ENCODE measurements at regions not wholly inside any gene's neighbourhood (a gene's known extent, or its start where the extent isn't known, plus 50 kb on each side); places are given as distances from the start of the nearest gene placed in this dataset.

GRCh38 chr6:82419132-82419581 lies 55.5 kb downstream of the TPBG start:
- H3K4me3 ChIP-seq (ENCODE audit: low read depth, low read length) = no peak overlapping the region
- no peaks in the 10 kb centered on the region for H3K36me3 ChIP-seq (ENCODE audit: control insufficient read depth, insufficient read depth, low read length)
- H3K9me3 ChIP-seq (ENCODE audit: control insufficient read depth, insufficient read depth, low read depth, low read length) = no peaks in the 10 kb centered on the region
- no peaks in the 10 kb centered on the region for H3K27me3 ChIP-seq (ENCODE audit: control insufficient read depth, insufficient read depth, low read length)
- H3K4me1 ChIP-seq (ENCODE audit: control insufficient read depth, insufficient read depth, low read length) = 0 out of 2 replicates have a peak, but pooled peaks cover 7% of the 10 kb centered on the region
- H3K27ac ChIP-seq (ENCODE audit: low read depth, low read length) = no peak overlapping the region
- H3K9ac ChIP-seq (ENCODE audit: low read length) = no peak overlapping the region

- no peaks in the 10 kb centered on the region for H3K27me3 ChIP-seq (ENCODE audit: control insufficient read depth, insufficient read depth, low read length)
- H3K9me3 ChIP-seq (ENCODE audit: control insufficient read depth, insufficient read depth, low read depth, low read length) = no peaks in the 10 kb centered on the region
- H3K4me1 ChIP-seq (ENCODE audit: control insufficient read depth, insufficient read depth, low read length) = peaks cover 13% of the 10 kb centered on the region; the same call in 1 of the 2 replicates
- H3K27ac ChIP-seq (ENCODE audit: low read depth, low read length) = no peak overlapping the region
- H3K9ac ChIP-seq (ENCODE audit: low read length) = no peak overlapping the region
- H3K4me3 ChIP-seq (ENCODE audit: low read depth, low read length) = no peak overlapping the region
- H3K36me3 ChIP-seq (ENCODE audit: control insufficient read depth, insufficient read depth, low read length) = no peaks in the 10 kb centered on the region
Measured at GRCh38 chr6:82419859-82420258, 56.2 kb downstream of the TPBG start.

GRCh38 chr6:82430611-82431010 lies 67.0 kb downstream of the TPBG start:
- Histone ChIP-seq H3K9me3 (ENCODE audit: control insufficient read depth, insufficient read depth, low read depth, low read length) (no peaks in the 10 kb centered on the region), H3K36me3 (ENCODE audit: control insufficient read depth, insufficient read depth, low read length) (no peaks in the 10 kb centered on the region), H3K27ac (ENCODE audit: low read depth, low read length) (no peak overlapping the region), H3K9ac (ENCODE audit: low read length) (no peak overlapping the region), H3K4me3 (ENCODE audit: low read depth, low read length) (no peak overlapping the region), H3K4me1 (ENCODE audit: control insufficient read depth, insufficient read depth, low read length) (no peaks in the 10 kb centered on the region), H3K27me3 (ENCODE audit: control insufficient read depth, insufficient read depth, low read length) (no peaks in the 10 kb centered on the region)

- no peaks in the 10 kb centered on the region for H3K36me3 ChIP-seq (ENCODE audit: control insufficient read depth, insufficient read depth, low read length)
- H3K4me1 ChIP-seq (ENCODE audit: control insufficient read depth, insufficient read depth, low read length) = no peaks in the 10 kb centered on the region
- no peaks in the 10 kb centered on the region for H3K27me3 ChIP-seq (ENCODE audit: control insufficient read depth, insufficient read depth, low read length)
- no peak overlapping the region for H3K4me3 ChIP-seq (ENCODE audit: low read depth, low read length)
- no peak overlapping the region for H3K27ac ChIP-seq (ENCODE audit: low read depth, low read length)
- no peak overlapping the region for H3K9ac ChIP-seq (ENCODE audit: low read length)
- H3K9me3 ChIP-seq (ENCODE audit: control insufficient read depth, insufficient read depth, low read depth, low read length) = no peaks in the 10 kb centered on the region
Measured at GRCh38 chr6:82436740-82437139, 73.1 kb downstream of the TPBG start.

- no peak overlapping the region for H3K27ac ChIP-seq (ENCODE audit: low read depth, low read length)
- no peaks in the 10 kb centered on the region for H3K9me3 ChIP-seq (ENCODE audit: control insufficient read depth, insufficient read depth, low read depth, low read length)
- H3K27me3 ChIP-seq (ENCODE audit: control insufficient read depth, insufficient read depth, low read length) = no peaks in the 10 kb centered on the region
- H3K36me3 ChIP-seq (ENCODE audit: control insufficient read depth, insufficient read depth, low read length) = no peaks in the 10 kb centered on the region
- H3K4me3 ChIP-seq (ENCODE audit: low read depth, low read length) = no peak overlapping the region
- H3K9ac ChIP-seq (ENCODE audit: low read length) = no peak overlapping the region
- no peaks in the 10 kb centered on the region for H3K4me1 ChIP-seq (ENCODE audit: control insufficient read depth, insufficient read depth, low read length)
Measured at GRCh38 chr6:82437701-82438100, 74.1 kb downstream of the TPBG start.

GRCh38 chr6:82441047-82441855 lies 77.6 kb downstream of the TPBG start:
- no peaks in the 10 kb centered on the region for H3K27me3 ChIP-seq (ENCODE audit: control insufficient read depth, insufficient read depth, low read length)
- no peak overlapping the region for H3K27ac ChIP-seq (ENCODE audit: low read depth, low read length)
- no peaks in the 10 kb centered on the region for H3K9me3 ChIP-seq (ENCODE audit: control insufficient read depth, insufficient read depth, low read depth, low read length)
- no peaks in the 10 kb centered on the region for H3K36me3 ChIP-seq (ENCODE audit: control insufficient read depth, insufficient read depth, low read length)
- no peak overlapping the region for H3K4me3 ChIP-seq (ENCODE audit: low read depth, low read length)
- no peak overlapping the region for H3K9ac ChIP-seq (ENCODE audit: low read length)
- no peaks in the 10 kb centered on the region for H3K4me1 ChIP-seq (ENCODE audit: control insufficient read depth, insufficient read depth, low read length)

GRCh38 chr6:82442061-82442719 lies 78.6 kb downstream of the TPBG start:
- Histone ChIP-seq H3K36me3 (ENCODE audit: control insufficient read depth, insufficient read depth, low read length) (no peaks in the 10 kb centered on the region), H3K4me1 (ENCODE audit: control insufficient read depth, insufficient read depth, low read length) (no peaks in the 10 kb centered on the region), H3K9me3 (ENCODE audit: control insufficient read depth, insufficient read depth, low read depth, low read length) (no peaks in the 10 kb centered on the region), H3K4me3 (ENCODE audit: low read depth, low read length) (no peak overlapping the region), H3K27me3 (ENCODE audit: control insufficient read depth, insufficient read depth, low read length) (no peaks in the 10 kb centered on the region), H3K27ac (ENCODE audit: low read depth, low read length) (no peak overlapping the region), H3K9ac (ENCODE audit: low read length) (no peak overlapping the region)

- no peak overlapping the region for H3K27ac ChIP-seq (ENCODE audit: low read depth, low read length)
- H3K4me1 ChIP-seq (ENCODE audit: control insufficient read depth, insufficient read depth, low read length) = no peaks in the 10 kb centered on the region
- no peak overlapping the region for H3K9ac ChIP-seq (ENCODE audit: low read length)
- peaks cover 8% of the 10 kb centered on the region; the same call in 1 of the 2 replicates for H3K9me3 ChIP-seq (ENCODE audit: control insufficient read depth, insufficient read depth, low read depth, low read length)
- H3K4me3 ChIP-seq (ENCODE audit: low read depth, low read length) = no peak overlapping the region
- no peaks in the 10 kb centered on the region for H3K36me3 ChIP-seq (ENCODE audit: control insufficient read depth, insufficient read depth, low read length)
- H3K27me3 ChIP-seq (ENCODE audit: control insufficient read depth, insufficient read depth, low read length) = no peaks in the 10 kb centered on the region
Measured at GRCh38 chr6:82458147-82458546, 94.5 kb downstream of the TPBG start.

- no peak overlapping the region for H3K27ac ChIP-seq (ENCODE audit: low read depth, low read length)
- no peaks in the 10 kb centered on the region for H3K27me3 ChIP-seq (ENCODE audit: control insufficient read depth, insufficient read depth, low read length)
- H3K36me3 ChIP-seq (ENCODE audit: control insufficient read depth, insufficient read depth, low read length) = no peaks in the 10 kb centered on the region
- no peak overlapping the region for H3K4me3 ChIP-seq (ENCODE audit: low read depth, low read length)
- peaks cover 7% of the 10 kb centered on the region; the same call in 1 of the 2 replicates for H3K9me3 ChIP-seq (ENCODE audit: control insufficient read depth, insufficient read depth, low read depth, low read length)
- H3K9ac ChIP-seq (ENCODE audit: low read length) = no peak overlapping the region
- no peaks in the 10 kb centered on the region for H3K4me1 ChIP-seq (ENCODE audit: control insufficient read depth, insufficient read depth, low read length)
Measured at GRCh38 chr6:82458705-82459104, 95.1 kb downstream of the TPBG start.

GRCh38 chr6:82461536-82461935 lies 97.9 kb downstream of the TPBG start:
- Histone ChIP-seq H3K4me1 (ENCODE audit: control insufficient read depth, insufficient read depth, low read length) (no peaks in the 10 kb centered on the region), H3K4me3 (ENCODE audit: low read depth, low read length) (no peak overlapping the region), H3K9me3 (ENCODE audit: control insufficient read depth, insufficient read depth, low read depth, low read length) (peaks cover 11% of the 10 kb centered on the region; the same call in 1 of the 2 replicates), H3K9ac (ENCODE audit: low read length) (no peak overlapping the region), H3K36me3 (ENCODE audit: control insufficient read depth, insufficient read depth, low read length) (no peaks in the 10 kb centered on the region), H3K27me3 (ENCODE audit: control insufficient read depth, insufficient read depth, low read length) (no peaks in the 10 kb centered on the region), H3K27ac (ENCODE audit: low read depth, low read length) (no peak overlapping the region)

- no peak overlapping the region for H3K9ac ChIP-seq (ENCODE audit: low read length)
- no peaks in the 10 kb centered on the region for H3K27me3 ChIP-seq (ENCODE audit: control insufficient read depth, insufficient read depth, low read length)
- peaks cover 37% of the 10 kb centered on the region for H3K9me3 ChIP-seq (ENCODE audit: control insufficient read depth, insufficient read depth, low read depth, low read length)
Measured at GRCh38 chr6:82467338-82467737, 103.7 kb downstream of the TPBG start.

More at GRCh38 chr6:82467338-82467737, 103.7 kb downstream of the TPBG start:
- no peak overlapping the region for H3K27ac ChIP-seq (ENCODE audit: low read depth, low read length)
- no peaks in the 10 kb centered on the region for H3K4me1 ChIP-seq (ENCODE audit: control insufficient read depth, insufficient read depth, low read length)
- no peaks in the 10 kb centered on the region for H3K36me3 ChIP-seq (ENCODE audit: control insufficient read depth, insufficient read depth, low read length)
- no peak overlapping the region for H3K4me3 ChIP-seq (ENCODE audit: low read depth, low read length)

Data from HUES6 (cell line).